ENCODE measurements at regions not wholly inside any gene's neighbourhood (a gene's known extent, or its start where the extent isn't known, plus 50 kb on each side); places are given as distances from the start of the nearest gene placed in this dataset.

GRCh38 chr2:176388861-176389260 lies 119.6 kb downstream of the MTX2 start:
- no peak overlapping the region for H3K27ac Mint-ChIP-seq
- no peaks in the 10 kb centered on the region for H3K36me3 Mint-ChIP-seq
- H3K9me3 Mint-ChIP-seq, result no peaks in the 10 kb centered on the region
- no peaks in the 10 kb centered on the region for H3K27me3 Mint-ChIP-seq (ENCODE audit: low read depth)
- CTCF ChIA-PET, result no interaction called here
- H3K4me3 Mint-ChIP-seq, result no peak overlapping the region
- TF ChIP-seq, protein P1, sequence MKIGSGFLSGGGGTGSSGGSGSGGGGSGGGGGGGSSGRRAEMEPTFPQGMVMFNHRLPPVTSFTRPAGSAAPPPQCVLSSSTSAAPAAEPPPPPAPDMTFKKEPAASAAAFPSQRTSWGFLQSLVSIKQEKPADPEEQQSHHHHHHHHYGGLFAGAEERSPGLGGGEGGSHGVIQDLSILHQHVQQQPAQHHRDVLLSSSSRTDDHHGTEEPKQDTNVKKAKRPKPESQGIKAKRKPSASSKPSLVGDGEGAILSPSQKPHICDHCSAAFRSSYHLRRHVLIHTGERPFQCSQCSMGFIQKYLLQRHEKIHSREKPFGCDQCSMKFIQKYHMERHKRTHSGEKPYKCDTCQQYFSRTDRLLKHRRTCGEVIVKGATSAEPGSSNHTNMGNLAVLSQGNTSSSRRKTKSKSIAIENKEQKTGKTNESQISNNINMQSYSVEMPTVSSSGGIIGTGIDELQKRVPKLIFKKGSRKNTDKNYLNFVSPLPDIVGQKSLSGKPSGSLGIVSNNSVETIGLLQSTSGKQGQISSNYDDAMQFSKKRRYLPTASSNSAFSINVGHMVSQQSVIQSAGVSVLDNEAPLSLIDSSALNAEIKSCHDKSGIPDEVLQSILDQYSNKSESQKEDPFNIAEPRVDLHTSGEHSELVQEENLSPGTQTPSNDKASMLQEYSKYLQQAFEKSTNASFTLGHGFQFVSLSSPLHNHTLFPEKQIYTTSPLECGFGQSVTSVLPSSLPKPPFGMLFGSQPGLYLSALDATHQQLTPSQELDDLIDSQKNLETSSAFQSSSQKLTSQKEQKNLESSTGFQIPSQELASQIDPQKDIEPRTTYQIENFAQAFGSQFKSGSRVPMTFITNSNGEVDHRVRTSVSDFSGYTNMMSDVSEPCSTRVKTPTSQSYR (CRISPR knock-in tag; IDR thresholded peaks at IDR 0.05), result no peak
- TF ChIP-seq ETV6 (CRISPR knock-in tag; IDR thresholded peaks at IDR 0.05), result no peak
- TF ChIP-seq ZNF425 (CRISPR knock-in tag; conservative IDR thresholded peaks at IDR 0.05), result no peak
- TF ChIP-seq ZMAT4 (CRISPR knock-in tag; IDR thresholded peaks at IDR 0.05), result no peak
- TF ChIP-seq ZSCAN18 (CRISPR knock-in tag; IDR thresholded peaks at IDR 0.05), result no peak
- TF ChIP-seq GTF2I (CRISPR knock-in tag; conservative IDR thresholded peaks at IDR 0.05), result no peak
- TF ChIP-seq PRRX2 (CRISPR knock-in tag; IDR thresholded peaks at IDR 0.05), result no peak
- TF ChIP-seq ATF2 (CRISPR knock-in tag; IDR thresholded peaks at IDR 0.05; ENCODE audit: borderline replicate concordance, low read depth), result no peak
- TF ChIP-seq, protein P2, sequence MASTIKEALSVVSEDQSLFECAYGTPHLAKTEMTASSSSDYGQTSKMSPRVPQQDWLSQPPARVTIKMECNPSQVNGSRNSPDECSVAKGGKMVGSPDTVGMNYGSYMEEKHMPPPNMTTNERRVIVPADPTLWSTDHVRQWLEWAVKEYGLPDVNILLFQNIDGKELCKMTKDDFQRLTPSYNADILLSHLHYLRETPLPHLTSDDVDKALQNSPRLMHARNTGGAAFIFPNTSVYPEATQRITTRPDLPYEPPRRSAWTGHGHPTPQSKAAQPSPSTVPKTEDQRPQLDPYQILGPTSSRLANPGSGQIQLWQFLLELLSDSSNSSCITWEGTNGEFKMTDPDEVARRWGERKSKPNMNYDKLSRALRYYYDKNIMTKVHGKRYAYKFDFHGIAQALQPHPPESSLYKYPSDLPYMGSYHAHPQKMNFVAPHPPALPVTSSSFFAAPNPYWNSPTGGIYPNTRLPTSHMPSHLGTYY (CRISPR knock-in tag; IDR thresholded peaks at IDR 0.05), result no peak
- 0 out of 2 replicates have a peak, but pooled peaks cover 3% of the 10 kb centered on the region for H3K4me1 Mint-ChIP-seq
- ATAC-seq (no peak), DNase-seq (ENCODE audit: low spot score) (no peak)
- POLR2A ChIA-PET, result no interaction called here

DNA sequence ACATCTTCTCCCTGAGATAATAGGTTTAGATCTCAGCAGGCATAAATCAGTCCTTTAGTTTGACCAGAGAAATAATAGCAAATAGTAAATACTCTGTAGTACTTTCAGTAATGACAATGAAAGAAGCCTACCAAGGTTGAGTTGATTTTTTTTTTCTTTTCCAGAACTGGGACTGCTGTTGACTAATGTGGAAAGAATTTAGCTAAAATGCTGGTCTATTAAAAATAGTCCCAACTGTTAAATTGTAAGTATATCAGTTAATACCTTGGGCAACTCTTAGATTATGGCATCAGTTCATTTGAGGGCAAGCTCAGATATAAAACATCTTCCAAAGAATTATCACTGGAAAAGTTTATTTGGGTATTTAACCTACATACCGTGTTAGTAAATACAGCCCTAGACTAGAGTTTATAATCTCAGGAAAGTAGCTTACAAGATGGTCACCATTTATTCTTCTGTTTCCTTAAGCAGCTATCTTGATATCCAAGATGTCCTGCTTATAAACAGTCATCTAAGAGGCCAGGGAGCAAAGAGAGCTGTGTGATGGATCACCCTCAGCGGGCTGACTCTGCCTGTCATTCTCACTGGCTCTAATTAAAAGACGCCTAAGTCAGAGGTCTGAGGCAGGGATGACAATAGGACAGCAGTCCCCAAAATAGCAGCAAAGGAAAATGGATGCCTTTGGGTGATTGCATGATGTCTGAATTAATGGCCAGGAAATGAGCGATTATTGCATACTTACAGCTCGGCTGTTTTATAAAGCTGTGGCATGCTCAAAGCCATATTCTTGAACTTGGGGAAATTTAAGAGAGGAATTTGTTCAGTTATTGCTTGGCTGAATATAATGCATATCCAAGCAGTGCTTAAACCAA lies 121.3 kb downstream of the MTX2 start:
- 0 out of 2 replicates have a peak, but pooled peaks cover 3% of the 10 kb centered on the region for H3K4me1 Mint-ChIP-seq
- CTCF ChIA-PET, result no interaction called here
- H3K36me3 Mint-ChIP-seq, result no peaks in the 10 kb centered on the region
- no peaks in the 10 kb centered on the region for H3K27me3 Mint-ChIP-seq (ENCODE audit: low read depth)
- H3K27ac Mint-ChIP-seq, result no peak overlapping the region
- no peaks in the 10 kb centered on the region for H3K9me3 Mint-ChIP-seq
- POLR2A ChIA-PET, result no interaction called here
- DNase-seq (ENCODE audit: low spot score) (no peak), ATAC-seq (no peak)
- no peak overlapping the region for H3K4me3 Mint-ChIP-seq
- TF ChIP-seq NFYB (CRISPR knock-in tag; conservative IDR thresholded peaks at IDR 0.05; ENCODE audit: low read depth), result no peak
- TF ChIP-seq, protein P2 (CRISPR knock-in tag; IDR thresholded peaks at IDR 0.05), result no peak
- TF ChIP-seq, protein P3, sequence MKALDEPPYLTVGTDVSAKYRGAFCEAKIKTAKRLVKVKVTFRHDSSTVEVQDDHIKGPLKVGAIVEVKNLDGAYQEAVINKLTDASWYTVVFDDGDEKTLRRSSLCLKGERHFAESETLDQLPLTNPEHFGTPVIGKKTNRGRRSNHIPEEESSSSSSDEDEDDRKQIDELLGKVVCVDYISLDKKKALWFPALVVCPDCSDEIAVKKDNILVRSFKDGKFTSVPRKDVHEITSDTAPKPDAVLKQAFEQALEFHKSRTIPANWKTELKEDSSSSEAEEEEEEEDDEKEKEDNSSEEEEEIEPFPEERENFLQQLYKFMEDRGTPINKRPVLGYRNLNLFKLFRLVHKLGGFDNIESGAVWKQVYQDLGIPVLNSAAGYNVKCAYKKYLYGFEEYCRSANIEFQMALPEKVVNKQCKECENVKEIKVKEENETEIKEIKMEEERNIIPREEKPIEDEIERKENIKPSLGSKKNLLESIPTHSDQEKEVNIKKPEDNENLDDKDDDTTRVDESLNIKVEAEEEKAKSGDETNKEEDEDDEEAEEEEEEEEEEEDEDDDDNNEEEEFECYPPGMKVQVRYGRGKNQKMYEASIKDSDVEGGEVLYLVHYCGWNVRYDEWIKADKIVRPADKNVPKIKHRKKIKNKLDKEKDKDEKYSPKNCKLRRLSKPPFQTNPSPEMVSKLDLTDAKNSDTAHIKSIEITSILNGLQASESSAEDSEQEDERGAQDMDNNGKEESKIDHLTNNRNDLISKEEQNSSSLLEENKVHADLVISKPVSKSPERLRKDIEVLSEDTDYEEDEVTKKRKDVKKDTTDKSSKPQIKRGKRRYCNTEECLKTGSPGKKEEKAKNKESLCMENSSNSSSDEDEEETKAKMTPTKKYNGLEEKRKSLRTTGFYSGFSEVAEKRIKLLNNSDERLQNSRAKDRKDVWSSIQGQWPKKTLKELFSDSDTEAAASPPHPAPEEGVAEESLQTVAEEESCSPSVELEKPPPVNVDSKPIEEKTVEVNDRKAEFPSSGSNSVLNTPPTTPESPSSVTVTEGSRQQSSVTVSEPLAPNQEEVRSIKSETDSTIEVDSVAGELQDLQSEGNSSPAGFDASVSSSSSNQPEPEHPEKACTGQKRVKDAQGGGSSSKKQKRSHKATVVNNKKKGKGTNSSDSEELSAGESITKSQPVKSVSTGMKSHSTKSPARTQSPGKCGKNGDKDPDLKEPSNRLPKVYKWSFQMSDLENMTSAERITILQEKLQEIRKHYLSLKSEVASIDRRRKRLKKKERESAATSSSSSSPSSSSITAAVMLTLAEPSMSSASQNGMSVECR (CRISPR knock-in tag; IDR thresholded peaks at IDR 0.05; ENCODE audit: borderline replicate concordance), result no peak
- no peak for TF ChIP-seq MYBL2 (CRISPR knock-in tag; IDR thresholded peaks at IDR 0.05)
- TF ChIP-seq ZNF121 (CRISPR knock-in tag; IDR thresholded peaks at IDR 0.05), result no peak
- TF ChIP-seq CDX4 (CRISPR knock-in tag; IDR thresholded peaks at IDR 0.05; ENCODE audit: borderline replicate concordance), result no peak
- TF ChIP-seq EMX1 (CRISPR knock-in tag; IDR thresholded peaks at IDR 0.05), result no peak
- TF ChIP-seq ZNF263 (CRISPR knock-in tag; IDR thresholded peaks at IDR 0.05; ENCODE audit: low read depth), result no peak

All from WTC11 (cell line).